Neuronal stem cell (in vitro differentiated cells): ENCODE measurements at regions not wholly inside any gene's neighbourhood (a gene's known extent, or its start where the extent isn't known, plus 50 kb on each side); places are given as distances from the start of the nearest gene placed in this dataset.

Source experiments
- DNase-seq: peaks from one replicate; pipeline ENCODE4 v3.0.0-alpha.2; 2013; ENCODE audit warnings: low spot score
- H2AFZ ChIP-seq: one replicate; pipeline ENCODE4 v1.6.1; 2013; ENCODE audit warnings: mild to moderate bottlenecking, low read length, inconsistent platforms
- H2AK5ac ChIP-seq: 2 replicates; pipeline ENCODE4 v1.6.1; 2013; ENCODE audit warnings: low read depth, mild to moderate bottlenecking, inconsistent platforms, low read length, moderate library complexity, mixed read lengths
- H2BK120ac ChIP-seq: 2 replicates; pipeline ENCODE4 v1.6.1; 2013; ENCODE audit warnings: low read depth, mild to moderate bottlenecking, inconsistent platforms, low read length, moderate library complexity, mixed read lengths
- H2BK12ac ChIP-seq: one replicate; pipeline ENCODE4 v1.6.1; 2013; ENCODE audit warnings: low read length, inconsistent platforms
- H2BK15ac ChIP-seq: 2 replicates; pipeline ENCODE4 v1.6.1; 2013; ENCODE audit warnings: mild to moderate bottlenecking, low read length, inconsistent platforms, mixed read lengths
- H2BK5ac ChIP-seq: one replicate; pipeline ENCODE4 v1.6.1; 2013; ENCODE audit warnings: inconsistent platforms, mild to moderate bottlenecking, low read length, moderate library complexity
- H3K14ac ChIP-seq: one replicate; pipeline ENCODE4 v1.6.1; 2013; ENCODE audit warnings: low read length, inconsistent platforms
- H3K18ac ChIP-seq: 2 replicates; pipeline ENCODE4 v1.6.1; 2013; ENCODE audit warnings: low read length, inconsistent platforms
- H3K23ac ChIP-seq: 2 replicates; pipeline ENCODE4 v1.6.1; 2013; ENCODE audit warnings: low read depth, mild to moderate bottlenecking, mixed read lengths, low read length, inconsistent platforms; ENCODE audit not compliant: poor library complexity
- H3K27ac ChIP-seq: replicated peaks from 3 replicates; pipeline ENCODE4 v1.5.1; 2013; ENCODE audit warnings: low read length, inconsistent platforms
- H3K27me3 ChIP-seq, 3 experiments: 2 replicates each; pipeline ENCODE4 v1.6.1; 2013; ENCODE audit warnings: low read length in 3 of 3, mild to moderate bottlenecking in 2 of 3, inconsistent platforms in 1 of 3, low read depth in 1 of 3, mixed read lengths in 1 of 3, moderate library complexity in 1 of 3; ENCODE audit not compliant: control insufficient read depth in 3 of 3, insufficient read depth in 3 of 3
- H3K36me3 ChIP-seq, 2 donors: replicated peaks in 1 of 2; 2 replicates each; pipeline ENCODE4 v1.6.1; 2013; ENCODE audit warnings: low read length in 2 of 2; ENCODE audit not compliant: control insufficient read depth in 2 of 2, insufficient read depth in 2 of 2
- H3K4ac ChIP-seq: 2 replicates; pipeline ENCODE4 v1.6.1; 2013; ENCODE audit warnings: inconsistent platforms, mild to moderate bottlenecking, low read length, moderate library complexity
- H3K4me1 ChIP-seq, 2 donors: 1 replicate in 1 of 2; 2 replicates in 1 of 2; pipeline ENCODE4 v1.6.1; 2013; ENCODE audit warnings: low read length in 2 of 2, low read depth in 1 of 2; ENCODE audit not compliant: control insufficient read depth in 2 of 2, insufficient read depth in 1 of 2
- H3K4me2 ChIP-seq: one replicate; pipeline ENCODE4 v1.6.1; 2013; ENCODE audit warnings: mild to moderate bottlenecking, low read length, inconsistent platforms; ENCODE audit not compliant: insufficient read depth, poor library complexity, severe bottlenecking
- H3K4me3 ChIP-seq, 2 donors: 2 replicates each; pipeline ENCODE4 v1.5.1; 2013; ENCODE audit warnings: low read length in 2 of 2, mild to moderate bottlenecking in 2 of 2, inconsistent platforms in 1 of 2, moderate library complexity in 1 of 2
- H3K79me1 ChIP-seq: one replicate; pipeline ENCODE4 v1.6.1; 2013; ENCODE audit warnings: low read depth, mild to moderate bottlenecking, inconsistent platforms, low read length, moderate library complexity
- H3K9ac ChIP-seq: one replicate; pipeline ENCODE4 v1.6.1; 2013; ENCODE audit warnings: mild to moderate bottlenecking, low read depth, low read length, inconsistent platforms; ENCODE audit not compliant: poor library complexity
- H3K9me3 ChIP-seq, 2 donors: replicated peaks in 1 of 2; 2 replicates each; pipeline versions ENCODE3 to v1.6.1; 2013; ENCODE audit warnings: low read length in 2 of 2, mild to moderate bottlenecking in 2 of 2, inconsistent platforms in 1 of 2, low read depth in 1 of 2, mixed read lengths in 1 of 2, moderate library complexity in 1 of 2; ENCODE audit not compliant: control insufficient read depth in 2 of 2, insufficient read depth in 1 of 2
- H4K8ac ChIP-seq: one replicate; pipeline ENCODE4 v1.6.1; 2013; ENCODE audit warnings: low read depth, mild to moderate bottlenecking, inconsistent platforms, low read length, moderate library complexity
- H4K91ac ChIP-seq: one replicate; pipeline ENCODE4 v1.6.1; 2013; ENCODE audit warnings: low read length, low read depth, mild to moderate bottlenecking, inconsistent platforms; ENCODE audit not compliant: poor library complexity
- WGBS, 2 donors: extraction: QIAGEN DNeasy Blood & Tissue Kit; methylation state at CpG; one replicate each; pipeline ENCODE4 v1.1.7; 2013; ENCODE audit warnings: missing lambda C conversion rate in 2 of 2, mixed read lengths in 1 of 2; ENCODE audit not compliant: insufficient read length in 2 of 2, insufficient replicate concordance in 1 of 2; ENCODE audit errors: extremely low coverage in 2 of 2; 5-methylcytosine and 5-hydroxymethylcytosine counted together

DNA sequence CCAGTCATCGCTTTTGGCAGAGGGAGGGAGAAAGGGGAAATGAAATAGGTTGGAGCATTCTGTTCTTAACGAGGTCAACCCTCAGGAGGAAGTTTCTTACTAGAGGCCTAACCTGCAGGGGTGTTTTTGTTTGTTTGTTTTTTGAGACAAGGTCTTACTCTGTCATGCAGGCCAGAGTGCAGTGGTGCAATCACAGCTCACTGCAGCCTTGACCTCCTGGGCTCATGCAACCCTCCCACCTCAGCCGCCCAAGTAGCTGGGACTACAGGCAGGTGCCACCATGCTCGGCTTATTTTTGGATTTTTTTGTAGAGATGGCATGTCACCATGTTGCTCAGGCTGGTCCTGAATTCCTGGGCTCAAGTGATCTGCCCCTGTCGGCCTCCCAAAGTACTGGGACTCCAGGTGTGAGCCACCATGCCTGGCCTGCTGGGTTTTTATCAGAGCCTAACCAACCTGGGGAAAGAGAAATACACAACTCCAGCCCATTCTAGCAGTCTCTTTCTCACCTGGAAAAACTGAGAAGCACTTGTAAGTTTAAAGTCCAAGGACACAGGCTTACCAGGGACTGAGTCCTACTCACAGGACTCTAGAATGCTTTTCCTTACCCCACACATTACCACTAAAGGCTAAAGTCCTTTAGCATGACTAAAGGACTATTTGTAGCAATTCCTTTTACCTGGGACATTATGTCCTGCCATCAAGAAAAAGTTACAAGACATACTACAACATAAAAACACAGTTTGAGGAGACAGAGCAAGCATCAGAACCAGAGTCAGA lies 101.0 kb upstream of the EGFR start:
- Histone ChIP-seq H2BK5ac (no peak overlapping the region), H3K18ac (no peak overlapping the region), H3K4me2 (no peak overlapping the region), H3K36me3 (no peaks in the 10 kb centered on the region), H2BK15ac (no peak overlapping the region), H3K79me1 (no peaks in the 10 kb centered on the region), H4K8ac (no peak overlapping the region), H3K4me3 (no peak overlapping the region), H3K27ac (no peak overlapping the region), H2AFZ (no peak overlapping the region), H3K9me3 (no peaks in the 10 kb centered on the region), H3K4me1 (no peaks in the 10 kb centered on the region), H3K14ac (no peak overlapping the region), H3K4ac (no peak overlapping the region), H2BK12ac (no peak overlapping the region), H4K91ac (no peak overlapping the region), H3K23ac (no peak overlapping the region), H3K9ac (no peak overlapping the region), H2AK5ac (no peak overlapping the region), H3K27me3 (no peaks in the 10 kb centered on the region), H2BK120ac (no peak overlapping the region)
- no peak for DNase-seq
- no CpG with 5 or more reads among the region's 5 CpGs for WGBS, 2 donors

DNA sequence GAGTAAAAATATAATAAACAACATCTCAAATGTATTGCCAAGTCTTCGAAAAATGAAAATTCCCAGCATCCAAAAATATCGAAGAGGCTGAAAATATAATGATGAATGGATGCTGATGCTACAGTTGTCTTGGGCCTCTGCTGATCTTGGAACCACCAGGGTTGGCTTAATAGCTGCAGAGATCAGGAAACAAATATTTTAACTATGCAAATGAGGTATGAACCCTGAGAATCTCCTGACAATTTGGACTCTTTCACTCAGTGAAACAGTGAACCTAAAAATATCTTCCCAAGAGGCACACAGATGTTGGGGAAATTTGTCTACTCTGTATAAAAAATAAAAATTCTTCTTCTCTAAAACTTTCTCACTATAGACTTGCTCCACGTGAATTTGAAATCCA lies 97.7 kb upstream of the EGFR start:
- Histone ChIP-seq H3K9ac (no peak overlapping the region), H2AK5ac (no peak overlapping the region), H4K91ac (no peak overlapping the region), H3K36me3 (no peaks in the 10 kb centered on the region), H2BK12ac (no peak overlapping the region), H2BK15ac (no peak overlapping the region), H3K27ac (no peak overlapping the region), H3K4me1 (no peaks in the 10 kb centered on the region), H2BK5ac (no peak overlapping the region), H2AFZ (no peak overlapping the region), H3K4me3 (no peak overlapping the region), H3K23ac (no peak overlapping the region), H3K18ac (no peak overlapping the region), H3K9me3 (peaks cover 0 to 3% of the 10 kb centered on the region in 2 donors), H4K8ac (no peak overlapping the region), H3K27me3 (no peaks in the 10 kb centered on the region), H3K4ac (no peak overlapping the region), H3K4me2 (no peak overlapping the region), H2BK120ac (no peak overlapping the region), H3K79me1 (no peaks in the 10 kb centered on the region), H3K14ac (no peak overlapping the region)
- no CpG with 5 or more reads among the region's 3 CpGs for WGBS, 2 donors
- DNase-seq = no peak

DNA sequence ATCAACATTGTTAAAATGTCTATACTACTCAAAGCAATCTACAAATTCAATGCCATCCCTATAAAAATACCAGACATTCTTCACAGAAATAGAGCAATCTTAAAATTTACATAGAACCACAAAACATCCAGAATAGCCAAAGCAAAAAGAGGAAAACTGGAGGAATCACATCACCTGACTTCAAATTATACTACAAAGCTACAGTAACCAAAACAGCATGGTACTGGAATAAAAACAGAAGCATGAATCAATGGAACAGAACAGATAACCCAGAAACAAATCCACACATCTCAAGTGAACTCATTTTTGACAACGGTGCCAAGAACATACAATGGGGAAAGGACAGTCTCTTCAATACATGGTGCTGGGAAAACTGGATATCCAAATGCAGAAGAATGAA lies 87.3 kb upstream of the EGFR start:
- no CpG with 5 or more reads among the region's 1 CpG for WGBS, 2 donors
- Histone ChIP-seq H3K27ac (no peak overlapping the region), H3K14ac (no peak overlapping the region), H3K36me3 (no peaks in the 10 kb centered on the region), H3K4me3 (no peak overlapping the region), H2BK5ac (no peak overlapping the region), H3K79me1 (no peaks in the 10 kb centered on the region), H3K4me1 (no peaks in the 10 kb centered on the region), H4K8ac (no peak overlapping the region), H2AFZ (no peak overlapping the region), H2BK12ac (no peak overlapping the region), H3K23ac (no peak overlapping the region), H3K18ac (no peak overlapping the region), H3K9me3 (no peaks in the 10 kb centered on the region), H2BK15ac (no peak overlapping the region), H3K27me3 (peaks cover 0 to 9% (median 0%) of the 10 kb centered on the region in 3 experiments), H3K4me2 (no peak overlapping the region), H4K91ac (no peak overlapping the region), H3K9ac (no peak overlapping the region), H3K4ac (no peak overlapping the region), H2AK5ac (no peak overlapping the region), H2BK120ac (no peak overlapping the region)
- no peak for DNase-seq

DNA sequence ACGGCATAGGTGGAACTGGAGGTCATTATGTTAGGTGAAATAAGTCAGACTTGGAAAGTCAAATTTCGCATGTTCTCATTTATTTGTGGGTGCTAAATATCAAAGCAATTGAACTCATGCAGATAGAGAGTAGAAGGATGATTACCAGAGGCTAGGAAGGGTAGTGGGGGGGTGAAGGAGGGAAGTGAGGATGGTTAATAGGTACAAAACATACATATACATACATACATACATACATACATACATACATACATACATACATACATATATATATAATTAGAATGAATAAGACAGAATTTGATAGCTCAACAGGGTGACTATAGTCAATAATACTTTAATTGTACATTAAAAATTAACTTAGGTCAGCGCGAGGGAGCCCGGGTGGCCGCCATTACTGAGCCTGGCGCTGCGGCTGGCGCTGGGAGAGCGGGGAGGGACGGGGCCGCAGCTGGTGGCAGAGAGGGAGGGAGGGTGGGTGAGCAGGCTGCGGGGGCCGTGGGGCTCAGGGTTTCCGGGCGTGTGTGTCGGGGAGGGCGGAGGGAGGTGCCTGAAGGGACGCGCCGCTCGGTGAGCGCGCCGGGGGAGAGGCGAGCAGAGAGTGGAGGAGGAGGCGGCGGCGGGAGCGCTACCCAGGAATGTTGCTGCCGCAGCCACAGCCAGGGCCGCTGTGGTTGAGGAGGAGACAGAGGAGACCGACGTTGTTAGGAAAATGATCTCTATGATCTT lies 85.8 kb upstream of the EGFR start:
- Histone ChIP-seq H3K36me3 (no peaks in the 10 kb centered on the region), H3K4ac (no peak overlapping the region), H3K4me1 (no peaks in the 10 kb centered on the region), H2AFZ (peak overlapping the region; percentile 77), H2BK12ac (no peak overlapping the region), H3K4me3 (peak overlapping the region; percentile 39 to 73), H2AK5ac (no peak overlapping the region), H4K8ac (no peak overlapping the region), H3K79me1 (no peaks in the 10 kb centered on the region), H3K27ac (no peak overlapping the region), H2BK15ac (no peak overlapping the region), H4K91ac (no peak overlapping the region), H3K9me3 (no peaks in the 10 kb centered on the region), H3K4me2 (peak overlapping the region; percentile 45), H3K27me3 (peaks cover 0 to 12% (median 0%) of the 10 kb centered on the region in 3 experiments), H3K14ac (no peak overlapping the region), H3K9ac (no peak overlapping the region), H3K23ac (no peak overlapping the region), H3K18ac (peak overlapping the region; percentile 85), H2BK5ac (no peak overlapping the region), H2BK120ac (no peak overlapping the region)
- WGBS, 2 donors = no CpG with 5 or more reads among the region's 34 CpGs
- peak; percentile 52 for DNase-seq
